Activated T-cell treated with anti-CD3 and anti-CD28 coated beads for 1 hour (primary cell): ENCODE measurements at regions not wholly inside any gene's neighbourhood (a gene's known extent, or its start where the extent isn't known, plus 50 kb on each side); places are given as distances from the start of the nearest gene placed in this dataset.

ENCODE experiments used
- DNase-seq: peaks from one replicate; pipeline ENCODE4 v3.0.0-alpha.2; 2020; ENCODE audit warnings: low read depth

DNA sequence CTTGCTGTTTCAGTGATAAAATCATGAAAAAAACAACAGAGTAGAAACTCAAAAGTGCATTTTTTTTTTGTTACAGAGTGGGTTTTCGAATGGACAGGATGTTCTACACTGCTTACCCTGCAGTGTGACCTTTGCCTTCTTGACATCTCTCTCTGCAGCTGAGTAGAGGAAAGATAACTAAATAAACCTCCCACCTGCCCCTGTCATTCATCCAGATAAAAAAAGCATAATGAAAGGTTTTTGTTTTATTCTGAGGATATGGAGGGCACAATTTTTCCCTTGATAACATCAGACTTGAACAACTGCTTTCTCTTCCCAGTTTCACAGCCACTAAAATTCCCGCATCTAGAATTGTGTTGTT lies 193.6 kb upstream of the FOXQ1 start:
- no peak for DNase-seq

DNA sequence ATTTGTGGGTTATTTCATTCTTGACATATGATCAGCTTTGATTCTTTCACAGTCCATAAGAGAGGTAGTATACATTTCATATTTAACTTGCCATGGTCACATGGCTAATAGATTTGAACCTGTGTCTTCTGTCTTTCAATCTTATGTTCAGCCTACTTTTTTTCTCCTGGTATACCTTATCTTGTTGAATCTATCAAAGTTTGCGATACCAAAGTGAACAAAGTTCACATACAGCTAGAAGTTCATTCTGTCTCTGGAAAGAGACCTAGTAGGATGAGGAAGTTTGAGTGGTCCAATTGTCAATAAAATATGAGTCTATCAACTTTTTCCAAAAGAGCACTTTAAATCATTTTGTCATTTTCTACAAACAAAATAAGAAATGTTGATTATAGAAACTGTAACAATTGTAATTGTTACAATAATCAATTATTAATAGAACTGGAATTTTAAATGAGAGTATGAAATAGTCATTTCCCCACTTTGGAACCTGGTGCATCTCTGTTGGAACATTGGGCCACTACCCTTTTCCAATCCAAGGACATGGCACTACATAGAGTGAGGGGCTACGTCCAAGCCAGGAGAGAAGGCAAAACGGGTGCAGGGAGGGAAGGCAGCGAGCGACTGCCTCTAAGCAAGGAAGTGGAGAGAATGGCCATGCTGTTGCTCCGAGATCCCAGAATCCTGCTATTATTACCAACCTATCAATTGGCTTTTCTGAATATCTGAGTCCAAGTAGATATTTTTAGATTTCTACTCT lies 194.2 kb upstream of the FOXQ1 start:
- no peak for DNase-seq

DNA sequence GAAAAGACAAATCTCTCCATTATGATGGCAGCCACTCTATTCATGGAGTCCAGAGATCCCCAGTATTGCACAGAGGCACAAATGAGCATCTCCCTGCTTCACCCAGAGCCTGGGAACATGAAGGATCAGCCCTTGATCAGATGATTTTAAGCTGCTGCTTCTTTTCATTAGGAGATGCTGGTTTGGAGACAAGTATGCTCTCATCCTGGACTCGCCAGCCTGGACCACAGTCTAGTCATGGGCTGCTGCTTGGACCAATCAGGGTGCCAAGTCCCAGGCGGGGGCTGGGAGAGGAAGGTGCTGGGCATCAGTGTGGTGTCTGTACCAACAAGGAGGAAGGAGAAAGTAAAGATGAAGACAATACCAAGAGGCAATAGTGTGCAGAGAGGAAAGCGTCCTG lies 195.7 kb upstream of the FOXQ1 start:
- no peak for DNase-seq

GRCh38 chr6:1113916-1114540 lies 197.9 kb upstream of the FOXQ1 start:
- no peak for DNase-seq

DNA sequence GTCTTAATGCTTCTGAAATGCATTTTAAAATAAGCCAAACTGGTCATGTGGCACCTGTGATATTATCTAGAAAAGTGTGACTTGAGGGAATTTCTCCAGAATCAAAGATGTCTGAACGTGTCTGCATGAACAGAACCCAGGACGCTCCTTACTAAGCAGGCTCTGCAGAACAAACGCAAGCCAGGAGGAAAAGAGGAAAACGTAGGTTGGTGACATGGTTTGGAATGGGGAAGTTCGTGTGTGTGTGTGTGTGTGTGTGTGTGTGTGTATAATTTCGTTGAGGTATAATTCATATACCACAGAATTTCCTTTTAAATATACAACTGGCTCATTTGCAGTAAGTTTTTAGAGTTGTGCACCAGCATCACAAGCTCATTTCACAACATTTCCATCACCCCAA lies 200.5 kb upstream of the FOXQ1 start:
- no peak for DNase-seq

- DNase-seq = no peak
These were observed 201.0 kb upstream of the FOXQ1 start for GRCh38 chr6:1110941-1111349.

- DNase-seq = no peak
These were observed 201.7 kb upstream of the FOXQ1 start for GRCh38 chr6:1110164-1110563.

GRCh38 chr6:1109134-1109533 lies 202.8 kb upstream of the FOXQ1 start:
- no peak for DNase-seq

DNA sequence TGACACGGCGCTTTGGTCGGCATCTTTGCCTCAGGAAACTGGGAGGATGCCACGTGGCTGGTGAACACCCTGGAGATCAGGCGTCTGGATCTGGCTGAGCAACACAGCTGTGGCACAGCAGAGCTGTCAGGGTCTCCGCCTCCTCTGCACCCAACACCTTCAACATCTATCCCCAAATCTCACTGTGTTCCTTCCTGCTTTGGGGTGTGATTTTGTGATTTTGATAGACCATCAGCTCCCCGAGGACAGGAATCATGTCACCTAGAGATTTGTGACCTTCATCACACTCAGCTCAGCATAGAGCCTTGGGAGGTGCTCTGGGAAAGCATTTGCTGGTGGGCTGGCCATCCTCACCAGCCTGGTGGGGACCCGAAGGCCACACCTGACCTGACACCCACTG lies 203.7 kb upstream of the FOXQ1 start:
- no peak for DNase-seq

DNA sequence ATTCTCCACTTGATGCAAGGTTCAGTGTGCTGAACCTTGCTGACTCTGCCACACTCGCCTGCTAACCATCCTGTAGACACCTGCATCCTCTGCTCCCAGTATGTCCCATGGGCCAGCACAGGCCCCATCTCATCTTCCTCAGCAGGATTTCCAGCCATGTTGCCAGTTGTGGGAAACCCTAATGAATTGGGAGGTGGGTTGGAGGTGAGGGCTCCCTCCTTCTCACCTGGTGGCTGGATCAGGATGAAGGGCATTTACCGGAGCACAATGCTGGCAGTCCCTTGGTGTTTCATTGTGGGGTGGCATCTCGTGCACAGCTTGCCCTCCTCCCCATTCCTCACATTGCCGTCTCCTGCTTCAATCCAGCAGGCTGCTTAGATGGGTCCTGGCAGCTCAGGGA lies 204.3 kb upstream of the FOXQ1 start:
- DNase-seq = no peak

DNA sequence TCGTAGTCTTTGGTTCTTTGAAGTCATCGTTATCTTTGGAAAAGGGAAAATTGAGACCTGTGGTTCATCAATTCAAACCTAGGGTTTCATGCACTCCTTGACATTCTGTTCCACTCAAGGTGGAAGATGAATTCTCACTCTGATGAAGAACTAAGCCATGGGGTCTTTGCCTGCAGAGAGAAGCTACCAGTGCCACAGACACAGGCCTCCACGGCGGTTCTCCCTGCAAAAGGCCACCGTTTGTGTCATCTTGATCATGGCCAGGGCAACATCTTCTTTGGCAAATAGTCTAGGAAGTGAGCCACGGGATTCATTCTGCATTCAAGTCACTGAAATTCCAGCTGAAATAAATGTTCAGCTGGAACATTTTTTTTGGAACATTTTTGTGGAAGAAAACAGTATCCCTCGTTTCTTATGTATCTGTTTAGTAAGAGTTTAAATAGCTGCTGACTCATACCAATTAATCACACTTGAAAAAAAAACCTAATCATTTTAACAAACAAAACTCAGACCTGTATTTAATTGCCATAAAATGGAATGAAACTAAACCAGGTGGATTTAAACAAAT lies 206.0 kb upstream of the FOXQ1 start:
- no peak for DNase-seq

GRCh38 chr6:1104988-1105670 lies 206.8 kb upstream of the FOXQ1 start:
- no peak for DNase-seq

DNA sequence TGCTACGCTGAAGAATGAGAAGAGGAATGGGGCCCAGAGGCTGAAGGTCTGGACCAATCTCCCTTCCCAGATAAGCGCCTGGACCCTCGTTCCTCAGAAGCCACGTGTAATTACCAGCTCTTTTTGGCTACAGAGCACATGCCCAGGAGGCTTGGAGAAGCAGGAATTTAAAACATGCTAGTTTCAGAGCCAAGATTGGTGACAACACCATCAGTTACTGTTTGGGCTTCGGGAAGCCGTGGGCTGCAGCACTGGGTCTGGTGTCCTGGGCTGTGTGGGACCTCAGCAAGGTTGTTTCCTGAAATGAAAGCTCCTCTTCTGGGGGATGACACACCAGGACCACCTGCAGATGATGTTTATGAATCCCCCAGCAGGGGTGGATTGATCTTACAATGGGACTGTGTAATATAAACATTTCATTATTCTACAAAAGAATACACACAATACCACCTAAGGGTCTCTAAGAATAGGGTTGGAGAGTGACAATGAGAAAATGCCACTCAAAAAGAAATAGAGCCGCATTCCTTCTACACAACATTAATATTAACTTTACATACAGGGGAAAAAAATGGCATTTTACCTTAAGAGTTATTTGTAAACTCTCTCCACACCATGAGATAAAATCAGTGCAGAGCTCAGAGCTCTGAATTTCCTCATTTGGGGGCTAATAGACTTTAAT lies 207.8 kb upstream of the FOXQ1 start:
- no peak for DNase-seq

DNA sequence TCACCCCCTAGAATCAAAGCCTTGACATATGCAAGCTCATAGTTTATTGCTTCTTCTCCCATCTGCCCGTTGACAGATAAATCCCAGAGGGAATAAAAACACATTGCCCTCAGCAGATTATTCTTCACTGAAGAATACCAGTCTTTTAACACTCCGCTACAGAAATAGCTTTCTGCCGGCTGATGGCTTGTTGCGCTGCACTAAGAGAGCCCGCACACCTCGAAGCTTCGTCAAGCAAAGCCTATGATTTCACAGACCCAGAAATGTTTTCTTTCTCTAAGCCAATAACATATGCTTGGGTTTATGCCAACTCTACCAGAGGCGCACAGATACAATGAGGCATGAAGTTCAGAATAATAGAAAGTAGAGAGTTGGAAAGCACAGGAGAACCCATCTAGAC lies 208.9 kb upstream of the FOXQ1 start:
- DNase-seq = no peak

GRCh38 chr6:1100269-1100668 lies 211.6 kb upstream of the FOXQ1 start:
- DNase-seq = no peak

DNA sequence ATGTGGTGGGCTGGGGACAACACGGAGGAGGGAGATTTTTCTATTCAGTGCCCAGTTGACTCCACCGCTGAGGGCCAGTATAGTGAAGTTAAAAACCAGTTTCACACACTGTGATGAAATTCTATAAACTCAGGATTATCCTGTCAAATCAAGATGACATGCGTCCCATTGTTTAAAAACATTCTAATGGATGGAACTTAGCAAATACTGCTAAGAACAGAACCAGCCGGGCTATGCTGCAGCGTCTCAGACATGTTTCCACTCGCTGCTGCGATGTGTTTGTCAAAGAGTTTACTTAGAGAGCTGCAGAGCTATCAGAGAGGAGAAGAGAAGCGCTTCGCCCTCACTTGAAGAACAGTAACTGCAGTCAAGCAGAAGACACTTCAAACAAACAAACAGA lies 212.6 kb upstream of the FOXQ1 start:
- no peak for DNase-seq

GRCh38 chr6:1096967-1097765 lies 214.7 kb upstream of the FOXQ1 start:
- DNase-seq = no peak

DNA sequence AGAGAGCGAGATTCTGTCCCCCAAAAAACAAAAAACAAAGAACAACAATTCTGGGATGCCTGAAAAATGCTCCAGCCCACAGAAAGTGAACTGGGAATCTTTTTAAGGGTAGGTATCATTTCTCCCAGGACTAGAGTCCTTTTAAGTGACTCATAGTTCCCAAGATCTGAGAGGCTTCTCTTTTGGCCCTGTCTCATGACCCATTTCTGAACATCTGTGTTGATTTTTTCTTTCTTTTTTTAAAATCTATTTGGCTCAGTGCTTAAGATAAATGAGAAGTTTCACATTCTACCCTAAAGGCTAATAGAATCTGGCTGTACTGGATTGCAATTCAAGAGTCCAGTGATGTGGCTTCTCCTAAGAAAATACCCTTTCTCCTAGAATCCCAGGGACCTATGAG lies 217.6 kb upstream of the FOXQ1 start:
- DNase-seq = no peak

GRCh38 chr6:1091900-1092299 lies 220.0 kb upstream of the FOXQ1 start:
- no peak for DNase-seq

DNA sequence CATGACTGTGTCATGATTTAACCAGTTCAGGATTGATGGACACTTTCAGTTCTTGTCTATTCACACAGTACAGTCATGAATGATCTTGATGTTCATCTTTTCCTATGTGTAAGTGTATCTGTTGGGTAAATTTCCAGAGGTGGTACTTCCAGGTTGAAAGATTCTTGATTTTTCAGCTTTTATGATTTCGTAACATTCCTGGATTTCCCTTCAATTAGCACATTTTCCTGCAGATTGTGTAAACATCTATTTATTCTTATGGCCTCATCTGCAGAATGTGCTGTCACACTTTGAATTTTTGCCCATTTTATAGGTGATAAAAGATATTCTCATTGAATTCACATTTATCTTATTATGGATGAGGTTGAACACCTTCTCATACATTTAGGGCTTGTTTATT lies 222.0 kb upstream of the FOXQ1 start:
- no peak for DNase-seq

DNA sequence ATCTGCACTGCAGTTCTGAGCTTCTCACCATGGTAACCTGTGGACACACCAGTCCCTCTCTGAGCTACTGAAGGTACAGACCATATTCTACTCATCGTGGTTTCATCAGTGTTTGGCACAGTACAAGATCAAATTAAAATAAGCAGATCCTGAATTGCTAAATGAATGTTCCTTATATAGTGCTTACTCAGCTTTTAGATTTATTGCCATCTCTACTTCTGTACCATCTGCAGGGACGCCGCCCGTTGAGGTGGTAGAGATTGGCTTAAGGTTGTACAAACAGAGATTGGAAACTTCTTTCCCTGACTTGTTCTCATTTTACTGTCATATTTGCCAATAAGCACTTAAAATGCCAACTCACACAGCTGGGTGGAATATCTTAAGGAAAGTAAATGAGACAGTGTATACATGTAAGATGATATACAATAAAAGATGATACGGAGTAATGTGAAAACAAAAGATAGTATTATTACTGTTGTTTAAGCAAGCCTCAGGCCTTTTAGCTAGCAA lies 223.4 kb upstream of the FOXQ1 start:
- no peak for DNase-seq
